ENCODE measurements at regions not wholly inside any gene's neighbourhood (a gene's known extent, or its start where the extent isn't known, plus 50 kb on each side); places are given as distances from the start of the nearest gene placed in this dataset.

DNA sequence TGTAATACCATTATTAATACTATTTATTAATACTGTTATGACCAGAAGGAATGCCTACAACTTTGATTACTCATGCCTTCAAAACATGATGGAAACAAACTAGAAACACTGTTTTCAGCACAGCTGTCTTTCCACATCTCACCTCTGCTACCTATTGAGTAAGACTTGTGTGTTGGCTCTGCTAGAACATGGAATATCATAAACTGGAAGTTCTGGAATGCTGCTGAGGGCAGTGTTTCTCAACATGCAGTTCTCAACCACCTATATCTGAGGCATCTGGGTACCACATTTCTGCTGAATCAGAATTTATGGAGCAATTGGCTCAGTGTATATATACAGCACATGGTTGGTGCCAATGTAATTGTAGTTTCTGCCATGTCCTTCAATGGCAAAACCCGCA lies 392.1 kb downstream of the TUSC7 start (continued):
- TF ChIP-seq CHD7 (IDR thresholded peaks at IDR 0.05; ENCODE audit: insufficient replicate concordance, low read length) = no peak
- TF ChIP-seq SIRT6 (IDR thresholded peaks at IDR 0.05; ENCODE audit: low read length) = no peak
- no peak for TF ChIP-seq SRF (IDR thresholded peaks at IDR 0.05; ENCODE audit: low read depth, low read length)
- no peak for TF ChIP-seq CHD2 (IDR thresholded peaks at IDR 0.05; ENCODE audit: low read length)
- no peak for TF ChIP-seq POLR2AphosphoS5 (IDR thresholded peaks at IDR 0.05; ENCODE audit: low read depth, low read length)
- TF ChIP-seq KDM1A (IDR thresholded peaks at IDR 0.05; ENCODE audit: borderline replicate concordance, low read length) = no peak
- no peak for TF ChIP-seq SAP30 (IDR thresholded peaks at IDR 0.05; ENCODE audit: insufficient read depth, insufficient replicate concordance, low read length)
- no peak for TF ChIP-seq JUND (IDR thresholded peaks at IDR 0.05; ENCODE audit: low read length)
- TF ChIP-seq POU5F1 (IDR thresholded peaks at IDR 0.05; ENCODE audit: low read depth, low read length) = no peak
- no peak for TF ChIP-seq CTCF (IDR thresholded peaks at IDR 0.05; ENCODE audit: control extremely low read depth in 1 of 3, insufficient read depth in 1 of 3, low read depth in 1 of 3, low read length in 3 of 3)
- TF ChIP-seq MAFK (IDR thresholded peaks at IDR 0.05; ENCODE audit: low read depth, low read length) = no peak
